Peyer's patch (tissue), 4 donors: ENCODE measurements at regions not wholly inside any gene's neighbourhood (a gene's known extent, or its start where the extent isn't known, plus 50 kb on each side); places are given as distances from the start of the nearest gene placed in this dataset.

ENCODE experiments used
- POLR2A ChIP-seq, 2 donors: fragments of 450-650 bp; IDR thresholded peaks; one replicate each; pipeline ENCODE4 v1.5.1; 2017; ENCODE audit warnings: antibody characterized with exemption in 2 of 2, mild to moderate bottlenecking in 2 of 2, moderate library complexity in 2 of 2
- TF ChIP-seq, protein P1 (sequence below), 6 experiments: fragments of 450-650 bp in 4 of 6; fragments of 200-600 bp in 2 of 6; sonication (generic) in 1 of 6; IDR thresholded peaks; one replicate each; pipeline ENCODE4 v1.5.1; 2017 to 2019; ENCODE audit warnings: antibody characterized with exemption in 6 of 6, mild to moderate bottlenecking in 3 of 6, moderate library complexity in 1 of 6

DNA sequence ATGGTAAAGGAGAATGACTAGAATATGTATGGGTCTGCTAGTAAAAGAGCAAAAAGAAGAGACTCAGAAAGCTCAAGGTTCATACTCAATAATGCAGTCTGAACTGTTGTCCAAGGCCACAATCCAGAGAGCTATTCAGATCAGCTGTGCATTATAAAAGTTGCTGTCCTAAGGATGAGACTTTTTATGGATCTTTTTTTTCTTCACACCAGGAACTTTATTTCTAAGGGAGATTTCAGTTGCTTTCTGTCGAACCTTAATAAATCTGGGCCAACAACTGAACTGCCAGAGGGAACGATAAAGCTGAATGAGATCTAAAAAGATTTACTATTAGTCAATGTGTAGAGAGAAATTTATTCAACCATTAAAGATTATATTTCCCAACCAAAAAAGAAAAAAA lies 948.3 kb upstream of the NOVA1 start:
- TF ChIP-seq, protein P1, sequence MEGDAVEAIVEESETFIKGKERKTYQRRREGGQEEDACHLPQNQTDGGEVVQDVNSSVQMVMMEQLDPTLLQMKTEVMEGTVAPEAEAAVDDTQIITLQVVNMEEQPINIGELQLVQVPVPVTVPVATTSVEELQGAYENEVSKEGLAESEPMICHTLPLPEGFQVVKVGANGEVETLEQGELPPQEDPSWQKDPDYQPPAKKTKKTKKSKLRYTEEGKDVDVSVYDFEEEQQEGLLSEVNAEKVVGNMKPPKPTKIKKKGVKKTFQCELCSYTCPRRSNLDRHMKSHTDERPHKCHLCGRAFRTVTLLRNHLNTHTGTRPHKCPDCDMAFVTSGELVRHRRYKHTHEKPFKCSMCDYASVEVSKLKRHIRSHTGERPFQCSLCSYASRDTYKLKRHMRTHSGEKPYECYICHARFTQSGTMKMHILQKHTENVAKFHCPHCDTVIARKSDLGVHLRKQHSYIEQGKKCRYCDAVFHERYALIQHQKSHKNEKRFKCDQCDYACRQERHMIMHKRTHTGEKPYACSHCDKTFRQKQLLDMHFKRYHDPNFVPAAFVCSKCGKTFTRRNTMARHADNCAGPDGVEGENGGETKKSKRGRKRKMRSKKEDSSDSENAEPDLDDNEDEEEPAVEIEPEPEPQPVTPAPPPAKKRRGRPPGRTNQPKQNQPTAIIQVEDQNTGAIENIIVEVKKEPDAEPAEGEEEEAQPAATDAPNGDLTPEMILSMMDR (IDR thresholded peaks at IDR 0.05), result no peak
- TF ChIP-seq POLR2A (IDR thresholded peaks at IDR 0.05), result no peak
